Ectodermal cell (in vitro differentiated cells): ENCODE measurements at regions not wholly inside any gene's neighbourhood (a gene's known extent, or its start where the extent isn't known, plus 50 kb on each side); places are given as distances from the start of the nearest gene placed in this dataset.

Experiments
- H3K27ac ChIP-seq: 2 replicates; pipeline ENCODE4 v1.7.0; 2013; ENCODE audit warnings: mild to moderate bottlenecking, low read depth, low read length; ENCODE audit not compliant: insufficient read depth, poor library complexity, severe bottlenecking
- H3K27me3 ChIP-seq: 2 replicates; pipeline ENCODE4 v1.7.0; 2013; ENCODE audit warnings: mild to moderate bottlenecking, low read length; ENCODE audit not compliant: insufficient read depth, control insufficient read depth, poor library complexity, severe bottlenecking
- H3K36me3 ChIP-seq: one replicate; pipeline ENCODE4 v1.7.0; 2013; ENCODE audit warnings: low read length; ENCODE audit not compliant: control insufficient read depth, insufficient read depth
- H3K4me1 ChIP-seq: one replicate; pipeline ENCODE4 v1.7.0; 2013; ENCODE audit warnings: low read length; ENCODE audit not compliant: control insufficient read depth, insufficient read depth
- H3K4me3 ChIP-seq: 2 replicates; pipeline ENCODE4 v1.7.0; 2013; ENCODE audit warnings: low read depth, low read length, control low read depth; ENCODE audit not compliant: insufficient read depth
- H3K9me3 ChIP-seq: 2 replicates; pipeline ENCODE4 v1.7.0; 2013; ENCODE audit warnings: mild to moderate bottlenecking, low read length, moderate library complexity; ENCODE audit not compliant: control insufficient read depth
- WGBS, 2 experiments: methylation state at CpG; one replicate each; pipeline ENCODE4 v1.1.7; 2013; ENCODE audit warnings: missing lambda C conversion rate in 2 of 2; 5-methylcytosine and 5-hydroxymethylcytosine counted together

- H3K27me3 ChIP-seq = no peaks in the 10 kb centered on the region
- no peak overlapping the region for H3K4me3 ChIP-seq
- 94 to 97% methylated on average over 9 of the region's 9 CpGs for WGBS, 2 experiments
- H3K27ac ChIP-seq = no peak overlapping the region
- H3K9me3 ChIP-seq = no peaks in the 10 kb centered on the region
- no peaks in the 10 kb centered on the region for H3K36me3 ChIP-seq
- no peaks in the 10 kb centered on the region for H3K4me1 ChIP-seq
Observed at GRCh38 chr7:125033506-125033905, 103.9 kb upstream of the POT1 start.

GRCh38 chr7:125032943-125033342 lies 103.3 kb upstream of the POT1 start:
- 95 to 100% methylated on average over 1 to 3 of the region's 4 CpGs for WGBS, 2 experiments
- Histone ChIP-seq H3K4me1 (no peaks in the 10 kb centered on the region), H3K36me3 (no peaks in the 10 kb centered on the region), H3K9me3 (no peaks in the 10 kb centered on the region), H3K4me3 (no peak overlapping the region), H3K27me3 (no peaks in the 10 kb centered on the region), H3K27ac (no peak overlapping the region)

- Histone ChIP-seq H3K36me3 (no peaks in the 10 kb centered on the region), H3K27me3 (no peaks in the 10 kb centered on the region), H3K4me3 (no peak overlapping the region), H3K27ac (no peak overlapping the region), H3K4me1 (no peaks in the 10 kb centered on the region), H3K9me3 (no peaks in the 10 kb centered on the region)
- WGBS, 2 experiments = 89 to 90% methylated on average over 3 to 4 of the region's 4 CpGs
Observed at GRCh38 chr7:125030756-125031387, 101.2 kb upstream of the POT1 start.

- no peaks in the 10 kb centered on the region for H3K4me1 ChIP-seq
- WGBS, 2 experiments = 100% methylated on average over 1 of the region's 1 CpG
- H3K27me3 ChIP-seq = no peaks in the 10 kb centered on the region
- H3K36me3 ChIP-seq = no peaks in the 10 kb centered on the region
- H3K9me3 ChIP-seq = no peaks in the 10 kb centered on the region
- no peak overlapping the region for H3K4me3 ChIP-seq
- H3K27ac ChIP-seq = no peak overlapping the region
Observed at GRCh38 chr7:125025620-125026019, 96.0 kb upstream of the POT1 start.

GRCh38 chr7:125020801-125021200 lies 91.2 kb upstream of the POT1 start:
- Histone ChIP-seq H3K36me3 (no peaks in the 10 kb centered on the region), H3K4me3 (no peak overlapping the region), H3K27me3 (no peaks in the 10 kb centered on the region), H3K9me3 (no peaks in the 10 kb centered on the region), H3K27ac (no peak overlapping the region), H3K4me1 (no peaks in the 10 kb centered on the region)
- WGBS, 2 experiments = 80 to 94% methylated on average over 4 of the region's 4 CpGs

GRCh38 chr7:125010540-125010939 lies 80.9 kb upstream of the POT1 start:
- Histone ChIP-seq H3K9me3 (no peaks in the 10 kb centered on the region), H3K27ac (no peak overlapping the region), H3K36me3 (no peaks in the 10 kb centered on the region), H3K27me3 (no peaks in the 10 kb centered on the region), H3K4me3 (no peak overlapping the region), H3K4me1 (no peaks in the 10 kb centered on the region)
- 90 to 96% methylated on average over 1 of the region's 1 CpG for WGBS, 2 experiments

GRCh38 chr7:124996778-124997177 lies 67.2 kb upstream of the POT1 start:
- H3K9me3 ChIP-seq = no peaks in the 10 kb centered on the region
- 76 to 77% methylated on average over 3 to 4 of the region's 4 CpGs for WGBS, 2 experiments
- H3K4me3 ChIP-seq = no peak overlapping the region
- H3K36me3 ChIP-seq = no peaks in the 10 kb centered on the region
- H3K4me1 ChIP-seq = no peaks in the 10 kb centered on the region
- no peaks in the 10 kb centered on the region for H3K27me3 ChIP-seq
- no peak overlapping the region for H3K27ac ChIP-seq

- H3K4me3 ChIP-seq = no peak overlapping the region
- no peaks in the 10 kb centered on the region for H3K9me3 ChIP-seq
- H3K4me1 ChIP-seq = no peaks in the 10 kb centered on the region
- 79 to 83% methylated on average over 4 of the region's 4 CpGs for WGBS, 2 experiments
- H3K27ac ChIP-seq = no peak overlapping the region
- H3K27me3 ChIP-seq = no peaks in the 10 kb centered on the region
- H3K36me3 ChIP-seq = no peaks in the 10 kb centered on the region
Observed at GRCh38 chr7:124992851-124993562, 63.4 kb upstream of the POT1 start.

- no peak overlapping the region for H3K4me3 ChIP-seq
- H3K27ac ChIP-seq = no peak overlapping the region
- H3K36me3 ChIP-seq = no peaks in the 10 kb centered on the region
- no peaks in the 10 kb centered on the region for H3K27me3 ChIP-seq
- no peaks in the 10 kb centered on the region for H3K9me3 ChIP-seq
- WGBS, 2 experiments = 89 to 96% methylated on average over 1 of the region's 1 CpG
- no peaks in the 10 kb centered on the region for H3K4me1 ChIP-seq
Observed at GRCh38 chr7:124989911-124990310, 60.3 kb upstream of the POT1 start.
